Testis (tissue), 2 donors: ENCODE measurements at regions not wholly inside any gene's neighbourhood (a gene's known extent, or its start where the extent isn't known, plus 50 kb on each side); places are given as distances from the start of the nearest gene placed in this dataset.

Source experiments
- POLR2A ChIP-seq: fragments of 450-650 bp; IDR thresholded peaks from one replicate; pipeline ENCODE4 v1.6.1; 2017; ENCODE audit warnings: antibody characterized with exemption, mild to moderate bottlenecking, moderate library complexity
- TF ChIP-seq, protein P1 (sequence below), 3 experiments: fragments of 450-650 bp in 2 of 3; fragments of 200-600 bp in 1 of 3; sonication (generic) in 1 of 3; IDR thresholded peaks; one replicate each; pipeline ENCODE4 v1.5.1; 2016 to 2019; ENCODE audit warnings: antibody characterized with exemption in 3 of 3, mild to moderate bottlenecking in 2 of 3, moderate library complexity in 1 of 3

DNA sequence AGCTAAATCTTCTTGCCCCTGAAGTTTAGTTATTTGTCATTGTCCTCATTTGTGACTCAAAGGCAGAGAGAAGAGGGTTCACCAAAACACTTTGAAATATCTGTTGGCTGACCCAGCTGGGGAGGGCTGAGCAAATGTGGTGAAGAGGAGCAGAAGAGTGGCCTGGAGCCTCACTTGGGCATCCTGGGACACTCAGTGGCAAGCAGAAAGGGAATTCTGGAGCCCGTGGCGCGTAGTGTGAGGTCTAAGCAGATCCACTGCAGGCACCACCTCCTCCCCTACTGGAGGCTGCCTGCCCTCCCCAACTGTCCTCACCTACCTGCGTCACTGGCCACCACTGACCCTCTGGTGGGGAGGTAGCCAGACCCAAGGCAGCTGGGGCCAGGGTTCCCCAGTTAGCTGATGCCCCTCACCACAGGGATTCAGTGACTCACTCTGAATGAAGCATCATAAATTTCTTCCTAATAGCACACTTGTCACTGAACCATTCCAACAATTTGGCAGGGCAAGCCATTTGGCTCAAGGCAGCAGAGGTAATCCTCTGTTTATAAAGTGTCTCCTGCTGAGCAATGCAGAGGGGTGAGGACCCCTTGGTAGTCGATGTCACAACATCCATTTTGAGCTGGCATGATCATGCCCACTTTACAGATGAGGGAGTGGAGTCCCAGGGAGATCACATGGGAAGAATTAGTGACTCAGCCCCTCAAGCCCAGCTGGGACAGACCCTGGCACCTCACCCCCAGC, 80.3 kb downstream of the NENF start:
- TF ChIP-seq, protein P1, sequence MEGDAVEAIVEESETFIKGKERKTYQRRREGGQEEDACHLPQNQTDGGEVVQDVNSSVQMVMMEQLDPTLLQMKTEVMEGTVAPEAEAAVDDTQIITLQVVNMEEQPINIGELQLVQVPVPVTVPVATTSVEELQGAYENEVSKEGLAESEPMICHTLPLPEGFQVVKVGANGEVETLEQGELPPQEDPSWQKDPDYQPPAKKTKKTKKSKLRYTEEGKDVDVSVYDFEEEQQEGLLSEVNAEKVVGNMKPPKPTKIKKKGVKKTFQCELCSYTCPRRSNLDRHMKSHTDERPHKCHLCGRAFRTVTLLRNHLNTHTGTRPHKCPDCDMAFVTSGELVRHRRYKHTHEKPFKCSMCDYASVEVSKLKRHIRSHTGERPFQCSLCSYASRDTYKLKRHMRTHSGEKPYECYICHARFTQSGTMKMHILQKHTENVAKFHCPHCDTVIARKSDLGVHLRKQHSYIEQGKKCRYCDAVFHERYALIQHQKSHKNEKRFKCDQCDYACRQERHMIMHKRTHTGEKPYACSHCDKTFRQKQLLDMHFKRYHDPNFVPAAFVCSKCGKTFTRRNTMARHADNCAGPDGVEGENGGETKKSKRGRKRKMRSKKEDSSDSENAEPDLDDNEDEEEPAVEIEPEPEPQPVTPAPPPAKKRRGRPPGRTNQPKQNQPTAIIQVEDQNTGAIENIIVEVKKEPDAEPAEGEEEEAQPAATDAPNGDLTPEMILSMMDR (IDR thresholded peaks at IDR 0.05): no peak
- no peak for TF ChIP-seq POLR2A
